ENCODE measurements at regions not wholly inside any gene's neighbourhood (a gene's known extent, or its start where the extent isn't known, plus 50 kb on each side); places are given as distances from the start of the nearest gene placed in this dataset.

DNA sequence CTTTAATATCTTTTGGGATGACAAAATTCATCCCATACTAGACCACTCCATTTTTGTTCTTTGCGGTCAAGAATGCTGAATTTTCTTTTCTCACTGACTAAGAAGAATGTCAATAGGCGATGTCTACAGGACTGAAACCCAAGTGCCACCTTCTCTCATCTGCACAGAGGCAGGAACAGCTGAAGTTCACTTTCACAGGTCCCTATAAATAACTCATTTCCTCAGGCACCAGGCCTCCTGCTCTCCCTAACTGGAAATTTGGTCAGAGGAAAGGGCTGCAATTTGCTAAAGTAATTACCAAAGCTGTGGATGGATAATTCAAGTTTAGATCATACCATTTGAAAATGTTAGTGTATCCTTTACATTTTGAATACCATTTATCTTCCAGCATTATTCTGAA, 142.9 kb downstream of the DIRAS2 start:
- Histone ChIP-seq H3K4me1 (ENCODE audit: insufficient read depth, low read length, poor library complexity, severe bottlenecking) (no peaks in the 10 kb centered on the region), H3K4me3 (ENCODE audit: low read depth, low read length, poor library complexity, severe bottlenecking) (no peak overlapping the region), H3K4me2 (ENCODE audit: low read length) (no peak overlapping the region), H3K9me2 (ENCODE audit: insufficient read depth, low read length) (no peaks in the 10 kb centered on the region), H2AFZ (ENCODE audit: low read length) (no peak overlapping the region), H3K79me2 (ENCODE audit: insufficient read depth, low read depth, low read length) (no peaks in the 10 kb centered on the region), H3K9me3 (ENCODE audit: low read length) (no peaks in the 10 kb centered on the region), H4K20me1 (ENCODE audit: insufficient read depth, low read length) (no peaks in the 10 kb centered on the region), H3K36me3 (ENCODE audit: insufficient read depth, low read length) (no peaks in the 10 kb centered on the region), H3K27ac (ENCODE audit: low read depth, low read length, poor library complexity, severe bottlenecking) (no peak overlapping the region)
- BruUV-seq (replicated peaks): no TSS peak
- TF ChIP-seq EZH2phosphoT487 (IDR thresholded peaks at IDR 0.05; ENCODE audit: borderline replicate concordance, low read depth, low read length) (no peak), CTCF (conservative IDR thresholded peaks at IDR 0.05; ENCODE audit: low read length) (no peak)
- ChIA-PET POLR2A (no interaction called here), CTCF (ENCODE audit: unreplicated experiment) (no interaction called here)
- intact Hi-C loops (cut with micrococcal nuclease; ENCODE audit: unreplicated experiment): loop anchor here (10.0 kb wide), 1 partner anchor 75 kb away; no protein-coding TSS in a partner anchor
- no peak for DNase-seq (ENCODE audit: low spot score)

DNA sequence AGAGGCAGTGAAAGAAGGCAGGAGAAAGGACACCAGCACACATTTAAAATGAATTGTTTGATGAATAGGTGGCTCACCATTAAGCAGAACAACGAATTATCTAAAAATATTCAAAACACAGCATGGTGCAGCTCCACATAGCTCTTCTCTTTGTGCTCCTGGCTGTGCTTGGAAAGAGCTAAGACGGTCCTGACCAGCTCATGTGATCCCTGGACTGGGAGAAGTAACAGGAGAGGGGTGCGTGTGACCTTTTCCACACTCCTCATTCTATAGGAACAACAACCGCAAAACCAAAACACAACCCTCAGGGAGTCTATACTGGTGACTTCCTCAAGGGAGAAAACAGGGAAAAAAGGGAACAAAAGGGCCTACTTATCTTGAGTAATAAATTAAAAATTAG, 140.5 kb downstream of the DIRAS2 start:
- H3K4me2 ChIP-seq (ENCODE audit: low read length): no peak overlapping the region
- ChIA-PET POLR2A (no interaction called here), CTCF (ENCODE audit: unreplicated experiment) (no interaction called here)
- TF ChIP-seq EZH2phosphoT487 (IDR thresholded peaks at IDR 0.05; ENCODE audit: borderline replicate concordance, low read depth, low read length) (no peak), CTCF (conservative IDR thresholded peaks at IDR 0.05; ENCODE audit: low read length) (no peak)
- no peaks in the 10 kb centered on the region for H3K4me1 ChIP-seq (ENCODE audit: insufficient read depth, low read length, poor library complexity, severe bottlenecking)
- no peak for DNase-seq (ENCODE audit: low spot score)
- BruUV-seq (replicated peaks): no TSS peak
- no peak overlapping the region for H3K4me3 ChIP-seq (ENCODE audit: low read depth, low read length, poor library complexity, severe bottlenecking)
- H3K36me3 ChIP-seq (ENCODE audit: insufficient read depth, low read length): no peaks in the 10 kb centered on the region
- H3K79me2 ChIP-seq (ENCODE audit: insufficient read depth, low read depth, low read length): no peaks in the 10 kb centered on the region
- H2AFZ ChIP-seq (ENCODE audit: low read length): no peak overlapping the region
- H3K9me3 ChIP-seq (ENCODE audit: low read length): no peaks in the 10 kb centered on the region
- H4K20me1 ChIP-seq (ENCODE audit: insufficient read depth, low read length): no peaks in the 10 kb centered on the region
- H3K9me2 ChIP-seq (ENCODE audit: insufficient read depth, low read length): no peaks in the 10 kb centered on the region
- H3K27ac ChIP-seq (ENCODE audit: low read depth, low read length, poor library complexity, severe bottlenecking): no peak overlapping the region
- intact Hi-C loops (cut with micrococcal nuclease; ENCODE audit: unreplicated experiment): no loop called here

GRCh38 chr9:90504486-90504885, 138.1 kb downstream of the DIRAS2 start:
- Histone ChIP-seq H3K9me3 (ENCODE audit: low read length) (no peaks in the 10 kb centered on the region), H2AFZ (ENCODE audit: low read length) (no peak overlapping the region), H3K27ac (ENCODE audit: low read depth, low read length, poor library complexity, severe bottlenecking) (no peak overlapping the region), H3K4me1 (ENCODE audit: insufficient read depth, low read length, poor library complexity, severe bottlenecking) (no peaks in the 10 kb centered on the region), H4K20me1 (ENCODE audit: insufficient read depth, low read length) (no peaks in the 10 kb centered on the region), H3K4me2 (ENCODE audit: low read length) (no peak overlapping the region), H3K9me2 (ENCODE audit: insufficient read depth, low read length) (no peaks in the 10 kb centered on the region), H3K4me3 (ENCODE audit: low read depth, low read length, poor library complexity, severe bottlenecking) (no peak overlapping the region), H3K36me3 (ENCODE audit: insufficient read depth, low read length) (no peaks in the 10 kb centered on the region), H3K79me2 (ENCODE audit: insufficient read depth, low read depth, low read length) (no peaks in the 10 kb centered on the region)
- CTCF ChIA-PET (ENCODE audit: unreplicated experiment): no interaction called here
- intact Hi-C loops (cut with micrococcal nuclease; ENCODE audit: unreplicated experiment): no loop called here
- TF ChIP-seq EZH2phosphoT487 (IDR thresholded peaks at IDR 0.05; ENCODE audit: borderline replicate concordance, low read depth, low read length) (no peak), CTCF (conservative IDR thresholded peaks at IDR 0.05; ENCODE audit: low read length) (no peak)
- BruUV-seq (replicated peaks): no TSS peak
- POLR2A ChIA-PET: no interaction called here
- DNase-seq (ENCODE audit: low spot score): no peak

Measured in OCI-LY7 (cell line).